Endothelial cell of umbilical vein (primary cell): ENCODE measurements at regions not wholly inside any gene's neighbourhood (a gene's known extent, or its start where the extent isn't known, plus 50 kb on each side); places are given as distances from the start of the nearest gene placed in this dataset.

Source experiments
- BruUV-seq: library from RNA; stranded (reverse); fragments of 400-500 nt; replicated peaks from 2 replicates; lab custom pipeline; 2021; lab: Mats Ljungman, UMichigan
- CTCF ChIA-PET: fragments of 300-600, 350-600 bp; sonication (Branson Sonifier 250); formaldehyde crosslinking; loops from one replicate; lab custom pipeline; 2021; ENCODE audit warnings: antibody characterized with exemption, inconsistent platforms; lab: Charles Lee
- POLR2A ChIA-PET: fragments of 300-600, 350-600 bp; sonication (Branson Sonifier 250); formaldehyde crosslinking; loops from one replicate; lab custom pipeline; 2021; ENCODE audit warnings: antibody characterized with exemption, inconsistent platforms; lab: Charles Lee
- DNase-seq: peaks from one replicate; pipeline ENCODE4 v3.0.0-alpha.2; 2011; ENCODE audit warnings: low read depth, low spot score
- FAIRE-seq: peaks from 2 replicates; lab custom pipeline; 2011; peaks lifted over from hg19 to GRCh38; lab: Jason Lieb, UNC
- H2AFZ ChIP-seq: 2 replicates; pipeline ENCODE4 v1.6.0; 2012; ENCODE audit warnings: low read depth, low read length, control low read depth, inconsistent platforms
- H3K27ac ChIP-seq: 2 replicates; pipeline ENCODE4 v1.5.1; 2011; ENCODE audit warnings: low read depth, mild to moderate bottlenecking, control low read depth, low read length, moderate library complexity; ENCODE audit not compliant: insufficient read depth
- H3K27me3 ChIP-seq, 2 experiments: 2 replicates each; pipeline versions ENCODE4 v1.6.0 to v1.6.1; 2011; ENCODE audit warnings: low read length in 2 of 2, mixed read lengths in 1 of 2; ENCODE audit not compliant: control insufficient read depth in 2 of 2, insufficient read depth in 2 of 2
- H3K36me3 ChIP-seq, 2 experiments: 2 replicates in 1 of 2; 3 replicates in 1 of 2; pipeline ENCODE4 v1.5.1; 2011; ENCODE audit warnings: low read length in 2 of 2, mild to moderate bottlenecking in 1 of 2, moderate library complexity in 1 of 2; ENCODE audit not compliant: control insufficient read depth in 2 of 2, insufficient read depth in 2 of 2; ENCODE audit errors: extremely low read depth in 1 of 2
- H3K4me1 ChIP-seq: 3 replicates; pipeline ENCODE4 v1.5.1; 2011; ENCODE audit warnings: mild to moderate bottlenecking, low read length; ENCODE audit not compliant: control insufficient read depth, insufficient read depth; ENCODE audit errors: extremely low read depth
- H3K4me2 ChIP-seq: 2 replicates; pipeline ENCODE4 v1.6.1; 2011; ENCODE audit warnings: low read length, control low read depth, mixed read lengths; ENCODE audit not compliant: insufficient read depth
- H3K4me3 ChIP-seq, 3 experiments: fragments of 200-600 bp in 1 of 3; sonication (generic), shearing (Covaris generic) in 1 of 3; replicated peaks in 1 of 3; 2 replicates each; pipeline ENCODE4 v1.5.1; 2011 to 2016; ENCODE audit warnings: control low read depth in 3 of 3, low read length in 3 of 3, mild to moderate bottlenecking in 2 of 3, inconsistent platforms in 1 of 3, low read depth in 1 of 3, moderate library complexity in 1 of 3; ENCODE audit not compliant: insufficient read depth in 1 of 3
- H3K79me2 ChIP-seq: 2 replicates; pipeline ENCODE4 v1.6.0; 2012; ENCODE audit warnings: low read length, inconsistent platforms; ENCODE audit not compliant: control insufficient read depth, insufficient read depth
- H3K9ac ChIP-seq: replicated peaks from 2 replicates; pipeline ENCODE3; 2011; ENCODE audit warnings: low read length, control low read depth; ENCODE audit not compliant: insufficient read depth; ENCODE audit errors: extremely low read depth
- H3K9me1 ChIP-seq: replicated peaks from 3 replicates; pipeline ENCODE4 v1.6.0; 2011; ENCODE audit warnings: mild to moderate bottlenecking, low read length; ENCODE audit not compliant: control insufficient read depth, insufficient read depth; ENCODE audit errors: extremely low read depth
- H3K9me3 ChIP-seq: replicated peaks from 2 replicates; pipeline ENCODE4 v1.5.1; 2012; ENCODE audit warnings: low read length, inconsistent platforms; ENCODE audit not compliant: control insufficient read depth, insufficient read depth
- H4K20me1 ChIP-seq: replicated peaks from 2 replicates; pipeline ENCODE3; 2011; ENCODE audit warnings: mild to moderate bottlenecking, low read length; ENCODE audit not compliant: control insufficient read depth, insufficient read depth; ENCODE audit errors: extremely low read depth
- CTCF ChIP-seq, 2 donors: IDR thresholded peaks; 1 replicate in 1 of 2; 2 replicates in 1 of 2; pipeline ENCODE4 v1.5.1; 2011; ENCODE audit warnings: low read length in 2 of 2, mild to moderate bottlenecking in 2 of 2, moderate library complexity in 2 of 2, control low read depth in 1 of 2, inconsistent platforms in 1 of 2, low read depth in 1 of 2; ENCODE audit not compliant: insufficient read depth in 1 of 2; ENCODE audit errors: extremely low read depth in 1 of 2
- EZH2 ChIP-seq: IDR thresholded peaks from 2 replicates; pipeline ENCODE4 v1.6.1; 2012; ENCODE audit warnings: borderline replicate concordance, low read depth, mild to moderate bottlenecking, moderate library complexity, low read length, inconsistent platforms; ENCODE audit not compliant: severe bottlenecking
- FOS ChIP-seq: IDR thresholded peaks from 2 replicates; pipeline ENCODE4 v1.6.1; 2011; ENCODE audit warnings: mild to moderate bottlenecking, low read length, moderate library complexity, borderline replicate concordance; ENCODE audit not compliant: insufficient read depth
- GATA2 ChIP-seq: IDR thresholded peaks from 2 replicates; pipeline ENCODE4 v1.7.0; 2011; ENCODE audit warnings: low read depth, mild to moderate bottlenecking, moderate library complexity, mixed read lengths, low read length; ENCODE audit not compliant: insufficient read length, insufficient read depth
- JUN ChIP-seq: IDR thresholded peaks from 2 replicates; pipeline ENCODE4 v1.6.1; 2011; ENCODE audit warnings: borderline replicate concordance, low read depth; ENCODE audit not compliant: insufficient read length, insufficient read depth
- MAX ChIP-seq: IDR thresholded peaks from 2 replicates; pipeline ENCODE4 v1.6.1; 2011; ENCODE audit not compliant: insufficient read depth, insufficient read length
- MYC ChIP-seq: IDR thresholded peaks from one replicate; pipeline ENCODE4 v1.6.1; 2011; ENCODE audit warnings: mild to moderate bottlenecking, low read depth, low read length
- POLR2A ChIP-seq: IDR thresholded peaks from 2 replicates; pipeline ENCODE4 v1.6.1; 2012; ENCODE audit warnings: low read depth, mild to moderate bottlenecking, control low read depth, low read length
- POLR2AphosphoS5 ChIP-seq: IDR thresholded peaks from 2 replicates; pipeline ENCODE4 v1.6.1; 2012; ENCODE audit warnings: low read depth, mild to moderate bottlenecking, control low read depth, low read length, moderate library complexity; ENCODE audit not compliant: insufficient read depth
- dilution Hi-C: fragments of 300-500 bp; cut with MboI; formaldehyde crosslinking; loops from one replicate; pipeline ENCODE4 v1.15.0; 2019; ENCODE audit warnings: low sequenced_read_pairs; ENCODE audit not compliant: extremely low pct_ligation_motif_present
- intact Hi-C: fragments of 100-400 bp; cut with micrococcal nuclease; formaldehyde crosslinking; loops from one replicate; pipeline ENCODE4 v1.10.0; 2022

DNA sequence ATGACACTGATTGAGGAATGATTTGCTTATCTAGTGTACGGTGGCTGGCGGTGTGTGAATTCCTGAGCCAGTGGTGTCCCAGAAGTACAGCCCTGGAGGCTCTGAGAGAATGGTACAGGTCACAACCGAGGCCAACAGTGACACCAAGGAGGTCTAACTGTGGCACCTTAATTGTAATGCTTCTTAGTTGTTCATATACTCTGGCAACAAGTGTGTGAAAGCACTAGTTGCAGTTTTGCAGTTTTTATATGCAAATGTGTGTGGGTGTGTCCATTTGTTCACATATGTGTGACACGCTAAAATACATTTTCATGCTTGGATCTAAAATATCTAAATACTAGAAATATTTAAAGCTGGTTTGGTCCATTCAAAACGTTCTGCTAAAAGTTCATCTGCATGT lies 185.3 kb upstream of the FMN2 start:
- Histone ChIP-seq H3K9me3 (peaks cover 8% of the 10 kb centered on the region), H3K4me3 (no peak overlapping the region), H2AFZ (no peak overlapping the region), H3K36me3 (no peaks in the 10 kb centered on the region), H4K20me1 (no peaks in the 10 kb centered on the region), H3K27ac (no peak overlapping the region), H3K4me1 (no peaks in the 10 kb centered on the region), H3K9ac (no peak overlapping the region), H3K4me2 (no peak overlapping the region), H3K79me2 (no peaks in the 10 kb centered on the region), H3K27me3 (no peaks in the 10 kb centered on the region), H3K9me1 (no peaks in the 10 kb centered on the region)
- CTCF ChIA-PET = no interaction called here
- DNase-seq (no peak), FAIRE-seq (no peak)
- TF ChIP-seq POLR2AphosphoS5 = no peak
- TF ChIP-seq FOS = no peak
- no peak for TF ChIP-seq MAX
- no peak for TF ChIP-seq CTCF (IDR thresholded peaks at IDR 0.05; ENCODE audit: extremely low read depth in 1 of 2, insufficient read depth in 1 of 2, low read depth in 1 of 2, low read length in 2 of 2)
- no peak for TF ChIP-seq MYC
- TF ChIP-seq GATA2 = no peak
- no peak for TF ChIP-seq JUN
- no peak for TF ChIP-seq EZH2
- TF ChIP-seq POLR2A = no peak
- dilution Hi-C loops = no loop called here
- intact Hi-C loops = no loop called here
- no TSS peak for BruUV-seq
- POLR2A ChIA-PET = no interaction called here
